Erythroblast (primary cell): ENCODE measurements at regions not wholly inside any gene's neighbourhood (a gene's known extent, or its start where the extent isn't known, plus 50 kb on each side); places are given as distances from the start of the nearest gene placed in this dataset.

ENCODE experiments used
- GATA1 ChIP-seq: IDR thresholded peaks from 2 replicates; pipeline ENCODE4 v1.6.1; 2011; ENCODE audit warnings: low read depth, mild to moderate bottlenecking, control low read depth, low read length, moderate library complexity
- POLR2A ChIP-seq: IDR thresholded peaks from 2 replicates; pipeline ENCODE4 v1.6.1; 2011; ENCODE audit warnings: mild to moderate bottlenecking, low read length

DNA sequence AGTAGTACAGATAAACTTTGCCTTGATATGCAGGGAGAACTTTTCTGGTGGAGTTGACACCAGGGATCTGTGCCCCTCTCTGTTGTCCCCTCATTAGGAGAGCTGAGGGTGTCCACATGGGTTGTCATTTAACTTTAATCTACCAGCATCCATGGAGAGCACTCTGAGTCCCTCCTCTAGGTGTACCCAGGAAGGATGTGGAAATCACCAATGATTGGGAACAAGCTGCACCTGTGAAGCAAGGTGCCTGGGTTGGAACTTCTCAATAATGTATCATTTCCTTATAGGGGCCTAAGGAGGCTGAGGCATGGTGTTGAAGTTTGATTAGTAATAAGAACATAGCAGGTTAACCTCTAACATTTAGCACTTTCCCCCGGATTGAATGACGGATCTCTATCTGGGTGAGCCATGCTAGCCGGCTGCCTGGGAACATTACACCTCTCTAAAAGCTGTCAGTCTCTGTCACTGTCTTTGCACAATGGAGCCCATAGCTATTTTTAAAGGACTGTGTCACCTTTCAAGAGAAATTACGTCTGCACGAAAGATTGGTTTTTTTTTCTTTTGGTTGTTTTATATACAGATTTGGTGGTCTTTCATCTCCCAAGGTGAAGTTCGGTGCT, 239.3 kb downstream of the MAF start:
- no peak for TF ChIP-seq POLR2A
- no peak for TF ChIP-seq GATA1
